ENCODE measurements at regions not wholly inside any gene's neighbourhood (a gene's known extent, or its start where the extent isn't known, plus 50 kb on each side); places are given as distances from the start of the nearest gene placed in this dataset.

- TF ChIP-seq CTCF (conservative IDR thresholded peaks at IDR 0.05; ENCODE audit: low read depth, low read length): no peak
- no peak for TF ChIP-seq BHLHE40 (IDR thresholded peaks at IDR 0.05; ENCODE audit: low read depth, low read length)
- no peak for TF ChIP-seq RFX5 (IDR thresholded peaks at IDR 0.05; ENCODE audit: low read depth, low read length)
- no peak for TF ChIP-seq USF2 (IDR thresholded peaks at IDR 0.05; ENCODE audit: low read depth, low read length)
- no peak for TF ChIP-seq POLR2A (IDR thresholded peaks at IDR 0.05; ENCODE audit: low read depth, low read length)
- no peak for TF ChIP-seq SMC3 (IDR thresholded peaks at IDR 0.05; ENCODE audit: low read depth, low read length)
- no peak for TF ChIP-seq MAFK (IDR thresholded peaks at IDR 0.05; ENCODE audit: low read depth, low read length)
- TF ChIP-seq MXI1 (IDR thresholded peaks at IDR 0.05; ENCODE audit: borderline replicate concordance, low read depth, low read length): no peak
- TF ChIP-seq CEBPB (IDR thresholded peaks at IDR 0.05; ENCODE audit: low read depth, low read length): no peak
- TF ChIP-seq RAD21 (IDR thresholded peaks at IDR 0.05; ENCODE audit: low read length): no peak
Measured at GRCh38 chr4:12924728-12925320, 559.3 kb downstream of the RAB28 start.
